ENCODE measurements at regions not wholly inside any gene's neighbourhood (a gene's known extent, or its start where the extent isn't known, plus 50 kb on each side); places are given as distances from the start of the nearest gene placed in this dataset.

GRCh38 chr20:55782224-55782911 lies 223.0 kb downstream of the CBLN4 start:
- Histone ChIP-seq H3K9me3 (ENCODE audit: control insufficient read depth, insufficient read depth, low read depth, low read length) (no peaks in the 10 kb centered on the region), H3K4me1 (ENCODE audit: control insufficient read depth, extremely low read depth, insufficient read depth, low read length) (no peaks in the 10 kb centered on the region), H4K20me1 (ENCODE audit: control insufficient read depth, extremely low read depth, insufficient read depth, low read length) (no peaks in the 10 kb centered on the region), H3K4me3 (replicated peaks in 1 of 4; ENCODE audit: control extremely low read depth in 1 of 4, insufficient read depth in 1 of 4, low read depth in 3 of 4, low read length in 4 of 4) (no peak overlapping the region), H3K27ac (ENCODE audit: insufficient read depth, low read length) (no peak overlapping the region), H3K27me3 (ENCODE audit: control insufficient read depth, insufficient read depth, low read length) (no peaks in the 10 kb centered on the region), H3K4me2 (ENCODE audit: extremely low read depth, insufficient read depth, low read length) (no peak overlapping the region), H2AFZ (ENCODE audit: low read length) (no peak overlapping the region), H3K79me2 (ENCODE audit: control insufficient read depth, insufficient read depth, low read length) (no peaks in the 10 kb centered on the region), H3K9ac (ENCODE audit: insufficient read depth, low read length) (no peak overlapping the region), H3K36me3 (ENCODE audit: control insufficient read depth, insufficient read depth, low read length) (no peaks in the 10 kb centered on the region)
- no peak for DNase-seq (ENCODE audit: low read depth in 2 of 2)
- TF ChIP-seq EZH2 (IDR thresholded peaks at IDR 0.05; ENCODE audit: low read length, missing control alignments), result no peak
- TF ChIP-seq CTCF (conservative IDR thresholded peaks at IDR 0.05 in 1 of 2, IDR thresholded peaks at IDR 0.05 in 1 of 2; ENCODE audit: low read depth in 1 of 2, low read length in 2 of 2), result no peak

GRCh38 chr20:55778796-55779195 lies 226.5 kb downstream of the CBLN4 start:
- no peak for TF ChIP-seq EZH2 (IDR thresholded peaks at IDR 0.05; ENCODE audit: low read length, missing control alignments)
- TF ChIP-seq CTCF (conservative IDR thresholded peaks at IDR 0.05 in 1 of 2, IDR thresholded peaks at IDR 0.05 in 1 of 2; ENCODE audit: low read depth in 1 of 2, low read length in 2 of 2), result no peak
- no peaks in the 10 kb centered on the region for H3K79me2 ChIP-seq (ENCODE audit: control insufficient read depth, insufficient read depth, low read length)
- no peak for DNase-seq (ENCODE audit: low read depth in 2 of 2)

GRCh38 chr20:55777641-55778040 lies 227.7 kb downstream of the CBLN4 start:
- DNase-seq (ENCODE audit: low read depth in 2 of 2), result no peak
- no peak overlapping the region for H2AFZ ChIP-seq (ENCODE audit: low read length)
- H3K9ac ChIP-seq (ENCODE audit: insufficient read depth, low read length), result no peak overlapping the region
- H3K27ac ChIP-seq (ENCODE audit: insufficient read depth, low read length), result no peak overlapping the region
- no peaks in the 10 kb centered on the region for H3K27me3 ChIP-seq (ENCODE audit: control insufficient read depth, insufficient read depth, low read length)
- H3K36me3 ChIP-seq (ENCODE audit: control insufficient read depth, insufficient read depth, low read length), result no peaks in the 10 kb centered on the region
- no peaks in the 10 kb centered on the region for H3K9me3 ChIP-seq (ENCODE audit: control insufficient read depth, insufficient read depth, low read depth, low read length)
- TF ChIP-seq CTCF (conservative IDR thresholded peaks at IDR 0.05 in 1 of 2, IDR thresholded peaks at IDR 0.05 in 1 of 2; ENCODE audit: low read depth in 1 of 2, low read length in 2 of 2) (no peak), EZH2 (IDR thresholded peaks at IDR 0.05; ENCODE audit: low read length, missing control alignments) (no peak)
- H3K4me1 ChIP-seq (ENCODE audit: control insufficient read depth, extremely low read depth, insufficient read depth, low read length), result no peaks in the 10 kb centered on the region
- H4K20me1 ChIP-seq (ENCODE audit: control insufficient read depth, extremely low read depth, insufficient read depth, low read length), result no peaks in the 10 kb centered on the region
- no peak overlapping the region for H3K4me3 ChIP-seq (replicated peaks in 1 of 4; ENCODE audit: control extremely low read depth in 1 of 4, insufficient read depth in 1 of 4, low read depth in 3 of 4, low read length in 4 of 4)
- H3K79me2 ChIP-seq (ENCODE audit: control insufficient read depth, insufficient read depth, low read length), result no peaks in the 10 kb centered on the region
- no peak overlapping the region for H3K4me2 ChIP-seq (ENCODE audit: extremely low read depth, insufficient read depth, low read length)

More at GRCh38 chr20:55778796-55779195, 226.5 kb downstream of the CBLN4 start:
- H3K9ac ChIP-seq (ENCODE audit: insufficient read depth, low read length), result no peak overlapping the region
- H3K36me3 ChIP-seq (ENCODE audit: control insufficient read depth, insufficient read depth, low read length), result no peaks in the 10 kb centered on the region
- H3K4me2 ChIP-seq (ENCODE audit: extremely low read depth, insufficient read depth, low read length), result no peak overlapping the region
- no peaks in the 10 kb centered on the region for H4K20me1 ChIP-seq (ENCODE audit: control insufficient read depth, extremely low read depth, insufficient read depth, low read length)
- H3K27ac ChIP-seq (ENCODE audit: insufficient read depth, low read length), result no peak overlapping the region
- no peak overlapping the region for H2AFZ ChIP-seq (ENCODE audit: low read length)
- no peaks in the 10 kb centered on the region for H3K27me3 ChIP-seq (ENCODE audit: control insufficient read depth, insufficient read depth, low read length)
- H3K4me3 ChIP-seq (replicated peaks in 1 of 4; ENCODE audit: control extremely low read depth in 1 of 4, insufficient read depth in 1 of 4, low read depth in 3 of 4, low read length in 4 of 4), result no peak overlapping the region
- H3K4me1 ChIP-seq (ENCODE audit: control insufficient read depth, extremely low read depth, insufficient read depth, low read length), result no peaks in the 10 kb centered on the region
- no peaks in the 10 kb centered on the region for H3K9me3 ChIP-seq (ENCODE audit: control insufficient read depth, insufficient read depth, low read depth, low read length)

All from fibroblast of lung (primary cell).